ENCODE measurements at regions not wholly inside any gene's neighbourhood (a gene's known extent, or its start where the extent isn't known, plus 50 kb on each side); places are given as distances from the start of the nearest gene placed in this dataset.

GRCh38 chr18:72470391-72470790, 73.8 kb downstream of the CBLN2 start:
- TF ChIP-seq, protein P1, sequence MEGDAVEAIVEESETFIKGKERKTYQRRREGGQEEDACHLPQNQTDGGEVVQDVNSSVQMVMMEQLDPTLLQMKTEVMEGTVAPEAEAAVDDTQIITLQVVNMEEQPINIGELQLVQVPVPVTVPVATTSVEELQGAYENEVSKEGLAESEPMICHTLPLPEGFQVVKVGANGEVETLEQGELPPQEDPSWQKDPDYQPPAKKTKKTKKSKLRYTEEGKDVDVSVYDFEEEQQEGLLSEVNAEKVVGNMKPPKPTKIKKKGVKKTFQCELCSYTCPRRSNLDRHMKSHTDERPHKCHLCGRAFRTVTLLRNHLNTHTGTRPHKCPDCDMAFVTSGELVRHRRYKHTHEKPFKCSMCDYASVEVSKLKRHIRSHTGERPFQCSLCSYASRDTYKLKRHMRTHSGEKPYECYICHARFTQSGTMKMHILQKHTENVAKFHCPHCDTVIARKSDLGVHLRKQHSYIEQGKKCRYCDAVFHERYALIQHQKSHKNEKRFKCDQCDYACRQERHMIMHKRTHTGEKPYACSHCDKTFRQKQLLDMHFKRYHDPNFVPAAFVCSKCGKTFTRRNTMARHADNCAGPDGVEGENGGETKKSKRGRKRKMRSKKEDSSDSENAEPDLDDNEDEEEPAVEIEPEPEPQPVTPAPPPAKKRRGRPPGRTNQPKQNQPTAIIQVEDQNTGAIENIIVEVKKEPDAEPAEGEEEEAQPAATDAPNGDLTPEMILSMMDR (IDR thresholded peaks at IDR 0.05), result no peak

DNA sequence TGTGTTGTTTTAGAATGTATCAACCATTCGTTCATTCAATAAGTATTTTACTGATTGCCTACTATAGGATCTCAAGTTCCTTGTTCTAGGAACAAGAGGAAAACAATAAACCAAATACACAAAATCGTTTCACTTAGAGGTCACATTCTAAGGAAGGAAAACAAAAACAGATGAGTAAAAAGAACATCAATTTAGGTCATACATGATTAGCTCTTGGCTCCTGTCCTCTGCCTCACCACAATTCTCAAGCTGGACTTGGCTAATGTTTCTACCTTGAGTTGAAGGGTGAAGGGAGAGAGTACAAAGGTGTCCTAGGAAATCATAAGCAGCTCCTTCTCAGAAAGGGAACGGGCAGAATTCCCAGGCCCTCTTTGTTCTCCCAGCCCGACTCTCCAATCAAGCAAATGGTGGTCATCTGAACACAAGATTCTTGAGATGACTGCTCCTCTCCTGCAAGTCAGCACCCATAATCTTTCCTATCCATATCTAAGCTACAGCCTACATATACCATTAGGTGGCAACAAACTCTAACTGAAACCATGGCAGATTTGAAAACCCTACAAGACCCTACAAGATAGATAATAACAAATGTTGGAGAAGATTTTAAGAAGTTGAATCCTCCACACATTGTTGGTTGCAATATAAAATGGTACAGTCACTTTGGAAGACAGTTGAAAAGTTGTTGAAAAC, 76.0 kb downstream of the CBLN2 start:
- DNase-seq (ENCODE audit: low spot score), result no peak
- no peak overlapping the region for H3K4me3 ChIP-seq
- TF ChIP-seq, protein P1 (IDR thresholded peaks at IDR 0.05), result no peak
- no peak overlapping the region for H3K27ac ChIP-seq

More at GRCh38 chr18:72470391-72470790, 73.8 kb downstream of the CBLN2 start:
- no peak for DNase-seq (ENCODE audit: low spot score)
- no peak overlapping the region for H3K4me3 ChIP-seq
- no peak overlapping the region for H3K27ac ChIP-seq

- no peak for DNase-seq (ENCODE audit: low spot score)
- Histone ChIP-seq H3K4me3 (no peak overlapping the region), H3K27ac (no peak overlapping the region)
- TF ChIP-seq, protein P1 (IDR thresholded peaks at IDR 0.05), result no peak
These were observed 83.9 kb downstream of the CBLN2 start for GRCh38 chr18:72460210-72460680.

GRCh38 chr18:72458271-72458670, 85.9 kb downstream of the CBLN2 start:
- H3K4me3 ChIP-seq, result no peak overlapping the region
- H3K27ac ChIP-seq, result no peak overlapping the region
- TF ChIP-seq, protein P1 (IDR thresholded peaks at IDR 0.05), result no peak
- no peak for DNase-seq (ENCODE audit: low spot score)

DNA sequence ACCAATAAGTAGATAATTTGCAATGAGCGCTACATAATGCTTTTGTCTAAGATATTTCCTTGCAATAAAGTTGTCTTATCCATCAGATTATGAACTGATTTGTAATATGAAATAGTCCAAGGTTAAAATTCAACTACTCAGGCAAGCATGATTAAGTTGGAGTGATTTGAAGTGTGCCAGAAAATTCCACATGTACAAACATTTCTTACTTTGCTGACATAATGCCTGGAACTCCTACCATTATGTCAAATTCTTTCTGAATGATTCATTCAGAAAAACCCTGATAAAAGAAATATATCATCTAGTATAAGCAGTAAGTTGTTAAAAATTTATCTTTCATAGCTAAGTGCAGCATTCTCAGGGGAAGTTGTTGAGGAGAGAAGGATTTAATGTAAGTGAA, 87.3 kb downstream of the CBLN2 start:
- no peak overlapping the region for H3K27ac ChIP-seq
- no peak for DNase-seq (ENCODE audit: low spot score)
- TF ChIP-seq, protein P1 (IDR thresholded peaks at IDR 0.05), result no peak
- H3K4me3 ChIP-seq, result no peak overlapping the region

GRCh38 chr18:72452328-72452727, 91.8 kb downstream of the CBLN2 start:
- no peak overlapping the region for H3K4me3 ChIP-seq
- DNase-seq (ENCODE audit: low spot score), result no peak
- no peak overlapping the region for H3K27ac ChIP-seq
- TF ChIP-seq, protein P1 (IDR thresholded peaks at IDR 0.05), result no peak

DNA sequence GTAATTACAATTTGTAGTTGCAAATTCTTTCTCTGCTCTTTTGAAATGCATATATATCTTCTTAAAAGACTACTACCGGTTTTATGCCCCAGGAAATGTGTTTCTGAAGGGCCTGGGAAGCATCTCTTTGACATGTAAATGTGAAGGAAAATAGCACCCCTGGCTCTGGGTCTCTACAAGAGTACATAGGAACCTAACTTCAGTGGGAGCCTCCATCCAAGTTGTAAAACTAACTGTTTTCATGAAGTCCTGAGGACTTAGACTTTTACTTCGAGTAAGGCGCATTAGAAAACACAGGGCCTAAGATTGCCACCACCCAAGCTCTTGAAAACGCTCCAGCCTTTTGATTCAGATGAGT, 99.4 kb downstream of the CBLN2 start:
- DNase-seq (ENCODE audit: low spot score), result no peak
- Histone ChIP-seq H3K4me3 (no peak overlapping the region), H3K27ac (no peak overlapping the region)
- TF ChIP-seq, protein P1 (IDR thresholded peaks at IDR 0.05), result no peak
